NCI-H1105 (cell line): ENCODE measurements at regions not wholly inside any gene's neighbourhood (a gene's known extent, or its start where the extent isn't known, plus 50 kb on each side); places are given as distances from the start of the nearest gene placed in this dataset.
A peak's percentile ranks its signal among the peaks of the same experiment; 100 is the strongest.
"Not testable (repeated sequence)": the region's sequence is repeated elsewhere in the genome, so short reads cannot be mapped to it uniquely, and the experiment has no call there.

Experiments
- DNase-seq: peaks from one replicate; lab custom pipeline; 2025; lab: John Stamatoyannopoulos, UW

DNA sequence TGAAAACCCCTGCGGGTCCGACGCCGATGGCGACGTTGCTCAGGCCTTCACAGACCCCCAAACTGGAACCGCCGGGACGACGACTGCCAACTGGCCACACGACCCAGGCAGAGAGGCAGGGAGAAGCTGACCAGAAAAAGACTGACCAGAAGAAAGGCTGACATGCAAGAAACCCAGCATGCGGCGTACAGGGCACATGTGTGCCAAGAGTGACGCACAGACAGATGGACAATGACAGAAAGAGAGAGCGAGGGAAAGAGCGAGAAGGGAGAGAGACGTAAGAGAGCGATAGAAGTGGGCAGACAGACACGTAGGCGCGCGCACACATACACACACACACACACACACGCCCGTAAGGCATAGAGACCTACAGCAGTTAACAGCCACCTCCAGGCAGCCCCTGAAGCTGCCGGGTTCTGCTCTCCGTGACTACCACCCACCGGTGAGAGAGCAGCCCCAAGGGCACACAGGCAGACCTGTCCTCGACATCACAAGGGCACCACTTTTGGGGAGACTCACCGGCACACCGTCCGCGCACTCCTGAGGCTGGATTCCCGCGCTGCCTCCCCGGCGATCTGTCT is 67.2 kb upstream of the ZNF527 start:
- DNase-seq, result no peak

DNA sequence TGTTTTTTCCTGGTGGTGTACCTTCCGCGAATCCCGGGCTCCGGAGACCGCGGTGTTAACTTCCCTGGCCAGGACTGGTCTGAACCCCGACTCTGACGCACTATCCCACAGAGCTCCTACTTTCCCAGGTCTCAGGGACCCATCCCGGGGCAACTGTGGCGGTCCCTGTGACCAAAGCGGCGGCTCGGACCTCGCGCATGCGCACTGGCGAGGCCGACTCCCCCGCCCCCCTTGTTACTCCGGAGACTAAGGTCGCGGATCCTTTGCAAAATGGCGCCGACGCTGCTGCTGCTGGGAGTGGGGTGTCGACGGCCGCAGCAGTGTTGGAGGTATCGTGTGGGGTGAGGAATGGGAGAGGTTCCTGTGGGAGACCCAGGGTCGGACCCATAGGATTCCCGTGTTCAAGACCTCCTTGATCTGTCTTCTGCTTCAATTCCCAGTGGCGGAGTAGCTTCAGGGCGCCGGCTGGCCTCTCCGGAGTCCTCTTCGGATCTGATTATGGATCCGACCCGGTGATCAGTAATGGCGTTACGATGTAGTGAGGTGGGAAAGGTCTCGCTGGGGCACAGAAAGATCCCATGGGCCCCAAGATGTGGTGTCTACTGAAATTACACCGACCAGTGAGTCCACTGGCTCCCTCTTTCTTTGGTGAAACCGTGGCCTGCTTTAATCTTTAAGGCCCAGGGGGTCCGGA is 66.6 kb upstream of the ZNF527 start:
- DNase-seq, result no peak

GRCh38 chr19:37304884-37305255 is 66.0 kb upstream of the ZNF527 start:
- no peak for DNase-seq

DNA sequence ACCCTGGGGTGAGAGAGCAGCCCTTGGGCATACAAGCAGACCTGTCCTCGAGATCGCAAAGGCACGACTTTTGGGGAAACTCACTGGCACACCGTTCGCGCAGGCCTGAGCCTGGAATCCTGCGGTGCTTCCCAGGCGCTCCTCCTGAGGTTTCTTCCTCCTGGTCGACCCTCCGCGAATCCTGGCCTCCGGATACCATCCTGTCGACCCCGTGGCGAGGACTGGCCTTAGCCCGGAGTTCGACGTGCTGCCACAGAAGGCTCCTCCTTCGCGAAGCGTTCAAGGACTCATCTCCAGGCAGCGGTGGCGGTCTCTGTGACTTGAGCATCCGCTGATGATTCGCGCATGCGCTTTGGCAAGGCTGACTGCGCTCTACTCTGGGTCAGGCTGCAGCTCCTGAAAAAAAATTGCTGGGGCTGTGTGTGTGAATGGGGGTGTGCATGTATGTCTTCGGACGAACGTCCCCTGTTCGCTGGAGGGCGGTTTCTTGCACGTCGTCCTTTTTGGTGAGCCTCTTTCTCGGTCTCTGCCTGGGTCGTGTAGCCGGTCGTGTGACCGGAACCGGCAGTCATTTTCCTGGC is 64.4 kb upstream of the ZNF527 start:
- no peak for DNase-seq

- no peak for DNase-seq
Observed at GRCh38 chr19:37309834-37310575, 60.9 kb upstream of the ZNF527 start.

DNA sequence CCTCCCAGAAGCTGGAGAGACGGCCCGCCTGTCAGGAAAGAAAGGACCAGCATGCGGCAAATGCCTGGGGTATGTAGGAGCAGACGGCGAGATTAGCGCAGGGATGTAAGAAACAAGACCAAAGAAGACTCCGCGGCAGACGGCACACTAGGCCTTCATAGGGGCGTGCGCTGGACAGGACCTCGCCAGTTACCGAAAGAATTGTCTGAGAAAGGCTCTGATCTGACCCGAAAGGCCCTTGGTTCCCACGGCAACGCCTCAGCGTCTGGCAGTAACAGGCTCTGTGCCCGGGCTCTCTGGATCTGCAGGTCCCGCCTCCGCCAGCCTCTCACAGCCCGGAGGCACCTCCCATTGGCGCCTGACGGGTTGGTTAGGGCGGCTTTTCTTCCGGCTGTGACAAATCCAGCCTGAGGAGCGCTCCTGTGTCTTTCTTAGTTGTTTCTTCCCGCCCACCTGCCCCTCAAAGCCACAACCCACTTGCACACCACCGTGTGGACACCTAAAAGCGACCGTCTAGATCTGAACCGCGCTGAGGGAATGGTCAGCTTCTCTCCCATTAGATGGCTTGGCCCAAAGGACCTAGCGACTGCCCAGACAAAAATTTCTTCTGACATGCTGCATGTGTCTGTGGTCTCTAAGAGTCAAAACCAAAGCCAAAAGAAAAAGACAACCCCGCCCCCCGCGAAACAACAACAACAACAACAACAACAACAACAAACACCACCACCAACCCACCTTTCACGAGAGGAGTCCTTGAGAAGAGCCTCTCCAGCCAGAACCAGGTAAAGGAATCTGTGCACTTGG is 58.2 kb upstream of the ZNF527 start:
- DNase-seq, result peak; percentile 47

GRCh38 chr19:37313335-37313627 is 57.6 kb upstream of the ZNF527 start:
- no peak for DNase-seq

DNA sequence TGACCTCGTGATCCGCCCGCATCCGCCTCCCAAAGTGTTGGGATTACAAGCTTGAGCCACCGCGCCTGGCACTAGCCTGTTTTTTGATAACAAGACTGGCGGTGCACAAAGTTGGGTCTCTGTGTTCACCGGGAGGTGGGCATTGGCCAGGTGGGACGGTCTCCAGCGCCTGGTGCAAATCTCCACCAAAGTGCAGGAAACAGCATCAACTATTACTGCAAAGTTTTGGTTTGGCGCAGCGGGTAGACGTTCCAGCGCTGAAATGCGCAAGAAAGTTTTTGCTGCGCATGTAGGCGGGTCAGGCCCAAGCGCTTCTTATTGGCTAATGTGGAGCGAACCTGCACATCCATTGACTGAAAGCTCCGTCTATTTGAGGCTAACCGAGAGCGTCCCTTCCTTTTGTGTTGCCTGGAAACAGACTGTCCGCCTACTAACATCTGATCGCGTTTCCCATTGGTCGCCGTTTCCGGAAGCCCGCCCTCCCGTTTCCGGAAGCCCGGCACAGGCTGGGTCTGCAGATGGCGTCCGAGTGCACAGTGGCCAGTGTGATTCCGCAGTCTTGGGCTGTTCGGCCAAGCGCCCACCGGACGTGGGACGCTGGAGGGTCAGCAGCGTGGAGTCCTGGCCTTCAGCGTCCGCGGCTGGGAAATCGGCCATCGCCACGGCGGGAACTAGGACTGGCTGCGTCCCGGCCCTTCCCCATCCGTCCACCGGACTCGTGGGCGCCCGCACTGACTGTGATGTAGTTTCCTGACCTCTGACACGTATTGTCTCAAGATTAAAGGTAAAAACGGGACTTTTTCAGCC is 53.3 kb upstream of the ZNF527 start:
- peak; percentile 94 for DNase-seq

DNA sequence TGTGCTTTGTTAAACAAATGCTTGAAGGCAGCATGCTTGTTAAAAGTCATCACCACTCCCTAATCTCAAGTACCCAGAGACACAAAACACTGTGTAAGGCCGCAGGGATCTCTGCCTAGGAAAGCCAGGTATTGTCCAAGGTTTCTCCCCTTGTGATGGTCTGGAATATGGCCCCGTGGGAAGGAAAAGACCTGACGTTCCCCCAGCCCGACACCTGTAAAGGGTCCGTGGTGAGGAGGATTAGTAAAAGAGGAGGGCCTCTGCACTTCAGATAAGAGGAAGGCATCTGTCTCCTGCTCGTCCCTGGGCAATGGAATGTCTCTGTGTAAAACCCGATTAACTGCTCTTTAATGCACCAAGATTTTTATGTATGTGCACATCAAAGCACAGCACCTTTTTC is 49.9 kb upstream of the ZNF527 start:
- DNase-seq, result not testable (repeated sequence)
